Stimulated activated naive B cell treated with anti-CD40 and anti-IgM and Interleukin-4, amounts not matched to agents 10 μg/mL and 1 μg/mL and 100 μg/mL, for 72 hours (primary cell): ENCODE measurements at regions not wholly inside any gene's neighbourhood (a gene's known extent, or its start where the extent isn't known, plus 50 kb on each side); places are given as distances from the start of the nearest gene placed in this dataset.
A peak's percentile ranks its signal among the peaks of the same experiment; 100 is the strongest.

Experiments
- ATAC-seq, 2 donors: fragments of 150-1000 bp; cut with Tn5 transposase; replicated peaks; 2 replicates each; pipeline ENCODE4 v1.10.0; 2021; ENCODE audit warnings: moderate library complexity in 1 of 2
- DNase-seq: peaks from one replicate; pipeline ENCODE4 v3.0.0; 2021
- H3K27ac Mint-ChIP-seq: one replicate; pipeline ENCODE4 v1.8.0; 2022; ENCODE audit warnings: mild to moderate bottlenecking, mixed read lengths
- H3K27me3 Mint-ChIP-seq, 2 donors: one replicate each; pipeline ENCODE4 v1.8.0; 2022; ENCODE audit warnings: mixed read lengths in 2 of 2
- H3K36me3 Mint-ChIP-seq, 2 donors: one replicate each; pipeline ENCODE4 v1.8.0; 2022; ENCODE audit warnings: mixed read lengths in 2 of 2, mild to moderate bottlenecking in 1 of 2
- H3K4me1 Mint-ChIP-seq, 2 donors: one replicate each; pipeline ENCODE4 v1.8.0; 2022; ENCODE audit warnings: mixed read lengths in 2 of 2, mild to moderate bottlenecking in 1 of 2
- H3K4me3 Mint-ChIP-seq, 2 donors: one replicate each; pipeline ENCODE4 v1.8.0; 2022; ENCODE audit warnings: mild to moderate bottlenecking in 2 of 2, mixed read lengths in 2 of 2, moderate library complexity in 1 of 2
- H3K9me3 Mint-ChIP-seq, 2 donors: one replicate each; pipeline ENCODE4 v1.8.0; 2022; ENCODE audit warnings: mixed read lengths in 2 of 2, mild to moderate bottlenecking in 1 of 2

- ATAC-seq (peak; percentile 94 to 98), DNase-seq (no peak)
- no peaks in the 10 kb centered on the region for H3K36me3 Mint-ChIP-seq
- H3K27me3 Mint-ChIP-seq, result peaks cover 4 to 8% of the 10 kb centered on the region in 2 donors
- peak overlapping the region; percentile 7 for H3K27ac Mint-ChIP-seq
- H3K4me1 Mint-ChIP-seq, result peaks cover 3 to 5% of the 10 kb centered on the region in 2 donors
- no peak overlapping the region for H3K4me3 Mint-ChIP-seq
- no peaks in the 10 kb centered on the region for H3K9me3 Mint-ChIP-seq
These were observed 132.7 kb upstream of the APC start for GRCh38 chr5:112604732-112605630.

- no peak overlapping the region for H3K4me3 Mint-ChIP-seq
- DNase-seq (no peak), ATAC-seq (no peak)
- H3K4me1 Mint-ChIP-seq, result peaks cover 3 to 5% of the 10 kb centered on the region in 2 donors
- H3K27ac Mint-ChIP-seq, result no peak overlapping the region
- no peaks in the 10 kb centered on the region for H3K9me3 Mint-ChIP-seq
- peaks cover 0 to 8% of the 10 kb centered on the region in 2 donors for H3K27me3 Mint-ChIP-seq
- no peaks in the 10 kb centered on the region for H3K36me3 Mint-ChIP-seq
These were observed 128.7 kb upstream of the APC start for GRCh38 chr5:112608975-112609374.

- no peak for DNase-seq
- H3K27ac Mint-ChIP-seq, result no peak overlapping the region
- no peak for ATAC-seq
- H3K4me3 Mint-ChIP-seq, result no peak overlapping the region
- no peaks in the 10 kb centered on the region for H3K4me1 Mint-ChIP-seq
- H3K36me3 Mint-ChIP-seq, result no peaks in the 10 kb centered on the region
- H3K27me3 Mint-ChIP-seq, result peaks cover 0 to 8% of the 10 kb centered on the region in 2 donors
- no peaks in the 10 kb centered on the region for H3K9me3 Mint-ChIP-seq
These were observed 125.0 kb upstream of the APC start for GRCh38 chr5:112612663-112613062.

GRCh38 chr5:112614285-112614684 is 123.4 kb upstream of the APC start:
- H3K36me3 Mint-ChIP-seq, result no peaks in the 10 kb centered on the region
- ATAC-seq, result no peak
- H3K27ac Mint-ChIP-seq, result no peak overlapping the region
- no peaks in the 10 kb centered on the region for H3K4me1 Mint-ChIP-seq
- no peak for DNase-seq
- H3K4me3 Mint-ChIP-seq, result no peak overlapping the region
- H3K9me3 Mint-ChIP-seq, result no peaks in the 10 kb centered on the region
- H3K27me3 Mint-ChIP-seq, result peaks cover 0 to under 1% of the 10 kb centered on the region in 2 donors

GRCh38 chr5:112614986-112615385 is 122.7 kb upstream of the APC start:
- ATAC-seq (no peak), DNase-seq (no peak)
- Mint-ChIP-seq H3K36me3 (no peaks in the 10 kb centered on the region), H3K27me3 (peaks cover 0 to 3% of the 10 kb centered on the region in 2 donors), H3K9me3 (no peaks in the 10 kb centered on the region), H3K27ac (no peak overlapping the region), H3K4me1 (no peaks in the 10 kb centered on the region), H3K4me3 (no peak overlapping the region)

- no peaks in the 10 kb centered on the region for H3K9me3 Mint-ChIP-seq
These were observed 120.7 kb upstream of the APC start for GRCh38 chr5:112616812-112617547.

GRCh38 chr5:112625246-112625645 is 112.4 kb upstream of the APC start:
- Mint-ChIP-seq H3K9me3 (no peaks in the 10 kb centered on the region), H3K27me3 (peaks cover 19 to 57% of the 10 kb centered on the region in 2 donors), H3K27ac (no peak overlapping the region), H3K36me3 (no peaks in the 10 kb centered on the region), H3K4me3 (no peak overlapping the region), H3K4me1 (no peaks in the 10 kb centered on the region)
- ATAC-seq, result no peak
- no peak for DNase-seq

More at GRCh38 chr5:112616812-112617547, 120.7 kb upstream of the APC start:
- no peaks in the 10 kb centered on the region for H3K4me1 Mint-ChIP-seq
- no peak overlapping the region for H3K27ac Mint-ChIP-seq
- H3K36me3 Mint-ChIP-seq, result no peaks in the 10 kb centered on the region
- H3K4me3 Mint-ChIP-seq, result no peak overlapping the region
- H3K27me3 Mint-ChIP-seq, result peaks cover 7 to 11% of the 10 kb centered on the region in 2 donors
- ATAC-seq (no peak), DNase-seq (no peak)

- no peak for DNase-seq
- no peaks in the 10 kb centered on the region for H3K36me3 Mint-ChIP-seq
- H3K27ac Mint-ChIP-seq, result no peak overlapping the region
- no peaks in the 10 kb centered on the region for H3K4me1 Mint-ChIP-seq
- H3K27me3 Mint-ChIP-seq, result peaks cover 19 to 64% of the 10 kb centered on the region in 2 donors
- ATAC-seq, result no peak
- no peak overlapping the region for H3K4me3 Mint-ChIP-seq
- H3K9me3 Mint-ChIP-seq, result peaks cover 0 to under 1% of the 10 kb centered on the region in 2 donors
These were observed 111.8 kb upstream of the APC start for GRCh38 chr5:112625689-112626438.

- Mint-ChIP-seq H3K36me3 (no peaks in the 10 kb centered on the region), H3K27me3 (peaks cover 20 to 62% of the 10 kb centered on the region in 2 donors), H3K27ac (no peak overlapping the region), H3K9me3 (peaks cover 4 to 7% of the 10 kb centered on the region in 2 donors), H3K4me3 (no peak overlapping the region), H3K4me1 (no peaks in the 10 kb centered on the region)
- no peak for ATAC-seq
- DNase-seq, result no peak
These were observed 111.0 kb upstream of the APC start for GRCh38 chr5:112626715-112627114.

GRCh38 chr5:112628214-112628980 is 109.3 kb upstream of the APC start:
- H3K9me3 Mint-ChIP-seq, result peaks cover 17 to 18% of the 10 kb centered on the region in 2 donors
- H3K36me3 Mint-ChIP-seq, result peaks cover 3 to 4% of the 10 kb centered on the region in 2 donors
- H3K4me3 Mint-ChIP-seq, result no peak overlapping the region
- H3K27ac Mint-ChIP-seq, result no peak overlapping the region
- peaks cover 23 to 57% of the 10 kb centered on the region in 2 donors for H3K27me3 Mint-ChIP-seq
- ATAC-seq, result no peak
- DNase-seq, result no peak
- no peaks in the 10 kb centered on the region for H3K4me1 Mint-ChIP-seq

GRCh38 chr5:112630246-112631009 is 107.3 kb upstream of the APC start:
- H3K27me3 Mint-ChIP-seq, result peaks cover 23 to 60% of the 10 kb centered on the region in 2 donors
- H3K9me3 Mint-ChIP-seq, result peaks cover 18 to 20% of the 10 kb centered on the region in 2 donors

GRCh38 chr5:112634166-112634565 is 103.5 kb upstream of the APC start:
- Mint-ChIP-seq H3K27me3 (peaks cover 23 to 49% of the 10 kb centered on the region in 2 donors), H3K27ac (no peak overlapping the region), H3K4me3 (no peak overlapping the region), H3K36me3 (peaks cover 5% of the 10 kb centered on the region in 2 donors), H3K9me3 (peaks cover 18 to 20% of the 10 kb centered on the region in 2 donors), H3K4me1 (no peaks in the 10 kb centered on the region)
- ATAC-seq, result no peak
- DNase-seq, result no peak

More at GRCh38 chr5:112630246-112631009, 107.3 kb upstream of the APC start:
- ATAC-seq (no peak), DNase-seq (no peak)
- Mint-ChIP-seq H3K27ac (no peak overlapping the region), H3K4me1 (no peaks in the 10 kb centered on the region), H3K36me3 (peaks cover 5% of the 10 kb centered on the region in 2 donors), H3K4me3 (no peak overlapping the region)

- no peaks in the 10 kb centered on the region for H3K4me1 Mint-ChIP-seq
- H3K36me3 Mint-ChIP-seq, result peaks cover 5% of the 10 kb centered on the region in 2 donors
- no peak overlapping the region for H3K4me3 Mint-ChIP-seq
- peaks cover 18 to 20% of the 10 kb centered on the region in 2 donors for H3K9me3 Mint-ChIP-seq
- ATAC-seq (no peak), DNase-seq (no peak)
- peaks cover 19 to 47% of the 10 kb centered on the region in 2 donors for H3K27me3 Mint-ChIP-seq
- H3K27ac Mint-ChIP-seq, result no peak overlapping the region
These were observed 102.9 kb upstream of the APC start for GRCh38 chr5:112634796-112635195.
